H1 (cell line): ENCODE measurements at regions not wholly inside any gene's neighbourhood (a gene's known extent, or its start where the extent isn't known, plus 50 kb on each side); places are given as distances from the start of the nearest gene placed in this dataset.

Source experiments
- CTCF ChIA-PET: fragments of 300-600 bp; sonication (Branson Sonifier 250); formaldehyde crosslinking; loops from one replicate; lab custom pipeline; 2021; ENCODE audit not compliant: partially characterized antibody; lab: Charles Lee
- POLR2A ChIA-PET: fragments of 300-600 bp; sonication (Branson Sonifier 250); formaldehyde crosslinking; loops from one replicate; lab custom pipeline; 2021; ENCODE audit warnings: inconsistent platforms; ENCODE audit not compliant: partially characterized antibody; lab: Charles Lee
- DNase-seq, 2 experiments: peaks; one replicate each; pipeline versions ENCODE4 v3.0.0 to v3.0.0-alpha.2; 2010 to 2022; ENCODE audit warnings: low spot score in 2 of 2, low read depth in 1 of 2, mixed read lengths in 1 of 2
- FAIRE-seq: peaks from 2 replicates; lab custom pipeline; 2011; peaks lifted over from hg19 to GRCh38; lab: Jason Lieb, UNC
- H2AFZ ChIP-seq: 2 replicates; pipeline ENCODE4 v1.8.1; 2012; ENCODE audit warnings: low read length, inconsistent platforms
- H2AK5ac ChIP-seq: 2 replicates; pipeline ENCODE4 v1.6.1; 2013; ENCODE audit warnings: low read depth, low read length
- H2BK120ac ChIP-seq: replicated peaks from 2 replicates; pipeline ENCODE3; 2013; ENCODE audit warnings: low read depth, low read length, inconsistent platforms
- H2BK12ac ChIP-seq: 2 replicates; pipeline ENCODE4 v1.6.1; 2013; ENCODE audit warnings: low read depth, low read length
- H2BK15ac ChIP-seq: 2 replicates; pipeline ENCODE4 v1.6.1; 2013; ENCODE audit warnings: low read length
- H2BK20ac ChIP-seq: 2 replicates; pipeline ENCODE4 v1.6.1; 2013; ENCODE audit warnings: low read length
- H2BK5ac ChIP-seq: 2 replicates; pipeline ENCODE4 v1.6.1; 2013; ENCODE audit warnings: low read depth, low read length
- H3K14ac ChIP-seq: 2 replicates; pipeline ENCODE4 v1.6.1; 2013; ENCODE audit warnings: inconsistent platforms; ENCODE audit not compliant: insufficient read length
- H3K18ac ChIP-seq: 2 replicates; pipeline ENCODE4 v1.6.1; 2013; ENCODE audit warnings: low read length; ENCODE audit errors: extremely low read depth
- H3K23ac ChIP-seq: 2 replicates; pipeline ENCODE4 v1.6.1; 2013; ENCODE audit warnings: inconsistent platforms; ENCODE audit not compliant: insufficient read length
- H3K23me2 ChIP-seq: 2 replicates; pipeline ENCODE4 v1.6.1; 2013; ENCODE audit warnings: low read depth, low read length
- H3K27ac ChIP-seq: 2 replicates; pipeline ENCODE4 v1.6.1; 2011; ENCODE audit warnings: low read depth, low read length, inconsistent platforms
- H3K27me3 ChIP-seq, 4 experiments: replicated peaks in 1 of 4; 1 replicate in 1 of 4; 2 replicates in 3 of 4; pipeline versions ENCODE4 v1.6.1 to v1.8.1; 2011 to 2013; ENCODE audit warnings: low read length in 3 of 4, mild to moderate bottlenecking in 3 of 4, inconsistent platforms in 2 of 4, mixed read lengths in 2 of 4, moderate library complexity in 1 of 4; ENCODE audit not compliant: control insufficient read depth in 3 of 4, insufficient read depth in 3 of 4; ENCODE audit errors: extremely low read depth in 1 of 4
- H3K36me3 ChIP-seq, 4 experiments: 2 replicates each; pipeline versions ENCODE4 v1.6.1 to v1.8.1; 2011 to 2013; ENCODE audit warnings: mild to moderate bottlenecking in 4 of 4, low read length in 3 of 4, moderate library complexity in 2 of 4, control low read depth in 1 of 4, inconsistent platforms in 1 of 4; ENCODE audit not compliant: insufficient read depth in 4 of 4, control insufficient read depth in 2 of 4
- H3K4ac ChIP-seq: replicated peaks from 2 replicates; pipeline ENCODE3; 2013; ENCODE audit warnings: low read length, low read depth, mixed read lengths, inconsistent platforms; ENCODE audit not compliant: insufficient read length
- H3K4me1 ChIP-seq, 4 experiments: replicated peaks in 1 of 4; 1 replicate in 1 of 4; 2 replicates in 3 of 4; pipeline versions ENCODE4 v1.6.1 to v1.8.1; 2011 to 2013; ENCODE audit warnings: low read length in 3 of 4, inconsistent platforms in 2 of 4, mixed read lengths in 1 of 4; ENCODE audit not compliant: insufficient read depth in 4 of 4, control insufficient read depth in 3 of 4
- H3K4me2 ChIP-seq, 2 experiments: 2 replicates each; pipeline versions ENCODE4 v1.6.1 to v1.8.1; 2011 to 2013; ENCODE audit warnings: low read depth in 2 of 2, low read length in 2 of 2, control low read depth in 1 of 2, inconsistent platforms in 1 of 2, mild to moderate bottlenecking in 1 of 2; ENCODE audit not compliant: insufficient read depth in 1 of 2
- H3K4me3 ChIP-seq, 4 experiments: fragments of 200-600, 300-600 bp in 1 of 4; sonication (generic), shearing (Covaris generic), sonication (Bioruptor Twin) in 1 of 4; 2 replicates each; pipeline versions ENCODE4 v1.5.1 to v1.8.1; 2011 to 2016; ENCODE audit warnings: low read length in 4 of 4, low read depth in 3 of 4, control low read depth in 2 of 4, inconsistent platforms in 2 of 4, mild to moderate bottlenecking in 2 of 4, mixed read lengths in 1 of 4, moderate library complexity in 1 of 4; ENCODE audit not compliant: insufficient read depth in 2 of 4; ENCODE audit errors: extremely low read depth in 1 of 4
- H3K56ac ChIP-seq: replicated peaks from 2 replicates; pipeline ENCODE3; 2013; ENCODE audit warnings: low read depth, mild to moderate bottlenecking, mixed read lengths, low read length, inconsistent platforms; ENCODE audit not compliant: insufficient read length
- H3K79me1 ChIP-seq: 2 replicates; pipeline ENCODE4 v1.6.1; 2013; ENCODE audit warnings: low read depth, low read length, control low read depth
- H3K79me2 ChIP-seq, 2 experiments: 2 replicates each; pipeline versions ENCODE4 v1.6.1 to v1.8.1; 2012 to 2013; ENCODE audit warnings: low read length in 2 of 2, mild to moderate bottlenecking in 2 of 2, inconsistent platforms in 1 of 2; ENCODE audit not compliant: insufficient read depth in 2 of 2, control insufficient read depth in 1 of 2
- H3K9ac ChIP-seq, 4 experiments: replicated peaks in 1 of 4; 1 replicate in 1 of 4; 2 replicates in 3 of 4; pipeline versions ENCODE4 v1.6.1 to v1.8.1; 2011 to 2013; ENCODE audit warnings: low read depth in 3 of 4, low read length in 3 of 4, control low read depth in 2 of 4, mild to moderate bottlenecking in 2 of 4, moderate library complexity in 2 of 4, inconsistent platforms in 1 of 4; ENCODE audit errors: extremely low read depth in 1 of 4
- H3K9me3 ChIP-seq, 2 experiments: 2 replicates each; pipeline versions ENCODE4 v1.6.1 to v1.8.1; 2012 to 2013; ENCODE audit warnings: mild to moderate bottlenecking in 2 of 2, moderate library complexity in 2 of 2, control low read depth in 1 of 2, inconsistent platforms in 1 of 2, low read depth in 1 of 2, low read length in 1 of 2, mixed read lengths in 1 of 2; ENCODE audit not compliant: insufficient read depth in 2 of 2
- H4K20me1 ChIP-seq, 2 experiments: replicated peaks in 1 of 2; 2 replicates each; pipeline versions ENCODE3 to v1.8.1; 2011 to 2013; ENCODE audit warnings: inconsistent platforms in 2 of 2, low read length in 2 of 2, mild to moderate bottlenecking in 1 of 2; ENCODE audit not compliant: insufficient read depth in 2 of 2, control insufficient read depth in 1 of 2
- H4K5ac ChIP-seq: 2 replicates; pipeline ENCODE4 v1.6.1; 2013; ENCODE audit warnings: low read length, low read depth, mixed read lengths, inconsistent platforms; ENCODE audit not compliant: insufficient read length
- H4K8ac ChIP-seq: 2 replicates; pipeline ENCODE4 v1.8.0; 2013; ENCODE audit warnings: mild to moderate bottlenecking, moderate library complexity, low read length, inconsistent platforms; ENCODE audit not compliant: insufficient read depth; ENCODE audit errors: extremely low read depth
- H4K91ac ChIP-seq: replicated peaks from 2 replicates; pipeline ENCODE3; 2013; ENCODE audit warnings: low read length, mixed read lengths, inconsistent platforms; ENCODE audit not compliant: insufficient read length
- BCL11A ChIP-seq, 2 experiments: IDR thresholded peaks; one replicate each; pipeline ENCODE4 v1.6.1; 2011; ENCODE audit warnings: low read depth in 2 of 2, low read length in 2 of 2, mild to moderate bottlenecking in 2 of 2
- E2F6 ChIP-seq: IDR thresholded peaks from 2 replicates; pipeline ENCODE4 v1.6.1; 2012; ENCODE audit warnings: inconsistent platforms
- GTF2F1 ChIP-seq: IDR thresholded peaks from 2 replicates; pipeline ENCODE4 v1.6.1; 2012; ENCODE audit warnings: low read depth, low read length, improper control_type of control experiment, borderline replicate concordance
- JUN ChIP-seq: IDR thresholded peaks from 2 replicates; pipeline ENCODE4 v1.6.1; 2011; ENCODE audit warnings: low read depth, mild to moderate bottlenecking, improper control_type of control experiment, low read length
- PHF8 ChIP-seq: fragments of 200-600 bp; sonication (generic); conservative IDR thresholded peaks from 2 replicates; pipeline ENCODE4 v1.7.1; 2012; ENCODE audit warnings: low read depth, mild to moderate bottlenecking, inconsistent platforms, low read length, moderate library complexity
- SP1 ChIP-seq: IDR thresholded peaks from 2 replicates; pipeline ENCODE4 v1.6.1; 2011; ENCODE audit warnings: low read depth, low read length
- ZNF274 ChIP-seq: IDR thresholded peaks from 2 replicates; pipeline ENCODE4 v1.7.0; 2012; ENCODE audit warnings: low read length, borderline replicate concordance; ENCODE audit errors: extremely low read depth
- WGBS, 2 experiments: shearing (Covaris generic) in 1 of 2; methylation state at CpG; one replicate each; pipeline versions ENCODE4 v1.1.6 to v1.1.7; 2013 to 2015; ENCODE audit warnings: low lambda C conversion rate in 2 of 2, mixed read lengths in 2 of 2, inconsistent platforms in 1 of 2, low coverage in 1 of 2, missing lambda C conversion rate in 1 of 2; ENCODE audit not compliant: insufficient replicate concordance in 2 of 2, insufficient coverage in 1 of 2, insufficient read length in 1 of 2; ENCODE audit errors: extremely low coverage in 1 of 2, missing lambda C conversion rate in 1 of 2; 5-methylcytosine and 5-hydroxymethylcytosine counted together

- H3K4me3 ChIP-seq: no peak overlapping the region
- no peak overlapping the region for H3K23ac ChIP-seq
- H2BK12ac ChIP-seq: no peak overlapping the region
- no peak overlapping the region for H2BK5ac ChIP-seq
- no peak overlapping the region for H2BK15ac ChIP-seq
- no peaks in the 10 kb centered on the region for H4K20me1 ChIP-seq
- no peak overlapping the region for H4K91ac ChIP-seq
- WGBS, 2 experiments: 79% methylated on average over 2 of the region's 2 CpGs; no CpG with 5 or more reads in 1 of the 2 experiments
- no peak overlapping the region for H3K4me2 ChIP-seq
- H3K9ac ChIP-seq: no peak overlapping the region
- H3K27me3 ChIP-seq: no peaks in the 10 kb centered on the region
- H2AK5ac ChIP-seq: no peak overlapping the region
- FAIRE-seq: no peak
- peaks cover 0 to 3% of the 10 kb centered on the region in 2 experiments; a peak in 1 of 4 replicates for H3K9me3 ChIP-seq
- H3K79me2 ChIP-seq: no peaks in the 10 kb centered on the region
- no peak overlapping the region for H4K5ac ChIP-seq
- H3K56ac ChIP-seq: no peak overlapping the region
- H2AFZ ChIP-seq: no peak overlapping the region
- no peak overlapping the region for H4K8ac ChIP-seq
- POLR2A ChIA-PET: no interaction called here
- no peak overlapping the region for H2BK120ac ChIP-seq
- H3K27ac ChIP-seq: no peak overlapping the region
- H2BK20ac ChIP-seq: no peak overlapping the region
- H3K18ac ChIP-seq: no peak overlapping the region
- no peak overlapping the region for H3K4ac ChIP-seq
- CTCF ChIA-PET: no interaction called here
- H3K36me3 ChIP-seq: no peaks in the 10 kb centered on the region
- H3K4me1 ChIP-seq: peaks cover 0 to 11% (median 3%) of the 10 kb centered on the region in 4 experiments; a peak in 5 of 7 replicates
- H3K79me1 ChIP-seq: no peaks in the 10 kb centered on the region
- no peak for DNase-seq
- no peak overlapping the region for H3K14ac ChIP-seq
- no peaks in the 10 kb centered on the region for H3K23me2 ChIP-seq
- TF ChIP-seq SP1 (no peak), JUN (no peak), GTF2F1 (no peak), E2F6 (no peak), ZNF274 (no peak), PHF8 (no peak), BCL11A (IDR thresholded peaks at IDR 0.05; ENCODE audit: low read depth in 2 of 2, low read length in 2 of 2) (no peak)
These were observed 506.9 kb upstream of the KLHL29 start for GRCh38 chr2:22878121-22878520.
